AG10803 (cell line): ENCODE measurements at regions not wholly inside any gene's neighbourhood (a gene's known extent, or its start where the extent isn't known, plus 50 kb on each side); places are given as distances from the start of the nearest gene placed in this dataset.

Source experiments
- DNase-seq: peaks from one replicate; pipeline ENCODE4 v3.0.0; 2010; ENCODE audit warnings: low read depth
- H3K4me3 ChIP-seq: 2 replicates; pipeline ENCODE4 v1.5.1; 2011; ENCODE audit warnings: mild to moderate bottlenecking, low read length, control low read depth
- TF ChIP-seq, protein P1 (sequence below): conservative IDR thresholded peaks from 2 replicates; pipeline ENCODE4 v1.5.1; 2011; ENCODE audit warnings: mild to moderate bottlenecking, low read length, control low read depth, inconsistent platforms

DNA sequence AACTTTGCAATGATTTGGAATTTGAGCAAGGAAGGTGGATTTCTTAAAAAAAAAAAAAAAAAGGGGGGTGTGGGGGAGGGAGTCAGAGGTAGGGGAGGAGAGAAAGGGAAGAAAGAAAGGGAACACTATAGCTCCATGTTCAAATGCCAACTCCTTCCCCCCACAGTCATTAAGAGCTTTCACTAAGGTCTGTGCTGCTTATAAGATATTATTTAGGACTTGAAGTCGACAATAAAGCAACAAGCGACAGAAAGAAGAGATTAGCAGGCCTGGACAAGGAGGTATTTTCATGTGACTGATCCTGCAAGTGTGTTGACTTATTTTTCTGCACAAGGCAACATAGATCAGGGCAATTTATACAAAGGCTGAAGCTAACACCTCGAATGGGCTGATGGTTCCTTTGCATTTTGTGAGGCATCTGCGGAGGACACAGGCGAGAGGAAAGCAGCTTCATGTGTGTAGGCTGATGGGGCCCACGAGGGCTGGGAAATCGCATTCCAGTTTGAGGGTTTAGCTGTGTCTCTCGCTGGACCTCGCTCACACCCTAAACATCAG, 382.0 kb downstream of the SOX11 start:
- TF ChIP-seq, protein P1, sequence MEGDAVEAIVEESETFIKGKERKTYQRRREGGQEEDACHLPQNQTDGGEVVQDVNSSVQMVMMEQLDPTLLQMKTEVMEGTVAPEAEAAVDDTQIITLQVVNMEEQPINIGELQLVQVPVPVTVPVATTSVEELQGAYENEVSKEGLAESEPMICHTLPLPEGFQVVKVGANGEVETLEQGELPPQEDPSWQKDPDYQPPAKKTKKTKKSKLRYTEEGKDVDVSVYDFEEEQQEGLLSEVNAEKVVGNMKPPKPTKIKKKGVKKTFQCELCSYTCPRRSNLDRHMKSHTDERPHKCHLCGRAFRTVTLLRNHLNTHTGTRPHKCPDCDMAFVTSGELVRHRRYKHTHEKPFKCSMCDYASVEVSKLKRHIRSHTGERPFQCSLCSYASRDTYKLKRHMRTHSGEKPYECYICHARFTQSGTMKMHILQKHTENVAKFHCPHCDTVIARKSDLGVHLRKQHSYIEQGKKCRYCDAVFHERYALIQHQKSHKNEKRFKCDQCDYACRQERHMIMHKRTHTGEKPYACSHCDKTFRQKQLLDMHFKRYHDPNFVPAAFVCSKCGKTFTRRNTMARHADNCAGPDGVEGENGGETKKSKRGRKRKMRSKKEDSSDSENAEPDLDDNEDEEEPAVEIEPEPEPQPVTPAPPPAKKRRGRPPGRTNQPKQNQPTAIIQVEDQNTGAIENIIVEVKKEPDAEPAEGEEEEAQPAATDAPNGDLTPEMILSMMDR, result no peak
- H3K4me3 ChIP-seq, result no peak overlapping the region
- DNase-seq, result no peak

DNA sequence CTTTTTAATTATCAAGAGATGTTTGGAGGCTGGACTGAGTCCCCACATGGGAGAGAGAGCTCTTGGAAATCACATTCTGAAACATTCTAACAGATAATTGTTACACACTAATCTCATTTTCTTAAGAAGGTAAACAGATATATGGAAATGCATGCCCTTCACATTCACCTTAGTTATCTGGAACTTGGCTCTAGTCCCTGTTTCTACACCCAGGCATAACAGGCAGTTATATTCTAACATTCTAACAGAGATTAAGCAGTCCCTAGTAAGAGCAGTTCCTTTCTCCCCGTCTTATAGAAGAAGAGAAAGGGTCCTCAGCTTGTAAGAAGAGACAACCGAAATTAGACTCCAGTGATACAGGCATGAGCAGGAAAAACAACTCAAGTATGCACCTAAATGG, 385.4 kb downstream of the SOX11 start:
- no peak overlapping the region for H3K4me3 ChIP-seq
- TF ChIP-seq, protein P1, result no peak
- DNase-seq, result no peak

DNA sequence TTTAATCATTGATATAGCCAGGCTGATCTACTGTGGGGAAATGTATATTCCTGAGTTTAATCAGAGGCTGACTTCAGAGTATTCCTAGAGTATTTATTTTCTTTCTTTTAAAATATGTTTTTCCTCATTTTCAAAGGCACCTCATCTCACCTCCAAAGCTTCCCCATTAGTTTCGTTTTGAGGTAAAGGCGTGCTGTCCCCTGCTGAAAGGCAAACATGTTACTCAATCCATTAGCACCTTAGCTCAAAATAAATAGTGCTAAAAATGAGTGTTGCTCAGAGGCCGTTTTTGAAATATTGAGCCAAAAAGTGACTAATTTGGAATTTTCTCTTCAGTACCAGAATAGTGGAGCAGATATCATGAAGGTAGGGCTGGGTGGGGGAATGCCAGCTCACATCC, 386.2 kb downstream of the SOX11 start:
- TF ChIP-seq, protein P1, result no peak
- H3K4me3 ChIP-seq, result no peak overlapping the region
- DNase-seq, result no peak

DNA sequence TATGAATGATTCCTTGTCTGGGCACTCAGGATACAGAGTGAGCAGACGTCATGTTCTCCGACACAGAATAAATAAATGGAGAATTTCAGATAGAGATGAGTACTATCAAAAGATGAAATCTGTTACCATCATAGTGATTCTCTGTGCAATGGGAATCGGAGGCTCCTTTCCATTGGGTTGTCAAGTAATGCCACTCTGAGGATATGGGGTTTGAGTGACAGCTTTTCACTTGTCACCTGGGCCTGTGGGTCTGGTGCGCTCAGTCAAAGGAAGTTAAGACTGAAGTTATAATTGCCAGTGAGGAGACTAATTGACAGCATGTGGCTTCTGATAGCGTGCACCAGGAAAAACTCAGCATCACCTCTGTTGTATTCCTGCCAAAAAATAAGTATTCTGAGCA, 387.2 kb downstream of the SOX11 start:
- H3K4me3 ChIP-seq, result no peak overlapping the region
- no peak for DNase-seq
- TF ChIP-seq, protein P1, result no peak

DNA sequence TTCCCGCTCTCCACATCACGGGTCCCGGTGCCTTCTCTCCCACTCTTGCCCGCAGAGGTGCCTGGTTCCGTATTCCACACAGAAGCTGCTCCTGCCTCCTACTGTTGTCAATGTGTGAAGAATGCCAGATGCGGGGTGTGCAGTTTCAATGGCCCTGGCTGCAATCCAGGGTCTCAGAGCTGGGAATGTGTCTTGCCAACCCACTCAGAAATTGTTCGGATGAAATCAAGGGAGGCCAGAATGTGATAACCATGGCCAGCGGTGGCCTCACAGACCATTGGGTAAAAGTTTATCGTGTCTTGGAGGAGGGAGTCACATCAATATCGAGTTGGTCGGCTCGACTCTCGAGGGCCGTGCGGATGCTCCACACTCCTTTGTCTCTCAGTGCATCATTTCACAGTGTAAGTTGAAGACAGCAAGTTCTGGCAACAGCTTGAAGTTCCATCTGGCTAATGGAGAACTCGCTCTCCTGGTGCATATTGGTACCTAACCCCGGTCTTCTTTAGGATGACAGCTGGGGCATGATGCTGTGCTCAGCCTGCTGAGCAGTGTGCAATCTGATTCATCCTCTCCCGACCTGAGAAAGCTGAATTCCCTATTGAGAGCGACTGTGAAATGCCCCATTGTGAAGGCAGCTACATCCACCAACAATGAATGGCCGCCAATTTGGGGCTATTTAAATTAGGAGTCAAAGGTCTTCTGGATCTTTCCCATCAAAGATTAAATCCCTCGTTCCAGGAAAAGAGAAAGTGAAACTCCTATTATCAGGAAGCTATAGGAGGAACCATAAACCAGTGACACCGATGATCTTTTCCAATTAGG, 389.0 kb downstream of the SOX11 start:
- H3K4me3 ChIP-seq, result no peak overlapping the region
- no peak for DNase-seq
- TF ChIP-seq, protein P1, result no peak

DNA sequence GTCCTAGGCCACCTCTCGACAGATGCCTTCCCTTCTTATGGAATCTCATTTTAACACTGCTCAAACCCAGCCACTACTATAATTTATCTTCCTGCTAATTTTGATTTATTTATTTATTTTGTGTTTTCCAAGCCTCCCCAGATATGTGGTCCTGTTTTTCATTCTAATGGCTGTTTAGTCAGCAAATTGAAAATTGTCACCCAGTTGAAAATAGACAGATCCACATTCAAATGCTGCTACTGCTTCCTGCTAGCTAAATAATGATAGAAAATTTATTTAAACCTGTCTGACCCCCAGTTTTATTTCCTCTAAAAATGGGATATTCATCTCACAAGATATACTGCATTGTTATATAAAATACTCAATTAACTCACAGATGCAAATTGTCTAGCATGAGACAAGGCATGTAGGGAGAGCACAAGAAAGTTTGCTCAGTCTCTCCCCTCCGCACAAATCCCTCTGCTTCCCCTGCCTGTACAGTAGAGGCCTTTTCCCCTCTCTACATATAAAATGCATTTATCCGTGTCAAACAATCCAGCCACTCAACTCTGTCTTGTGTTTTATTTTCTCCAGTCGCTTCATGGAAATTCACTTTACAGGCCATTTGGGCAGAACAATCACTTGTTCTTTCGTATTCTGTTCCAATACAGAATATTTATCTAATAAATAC, 389.9 kb downstream of the SOX11 start:
- H3K4me3 ChIP-seq, result no peak overlapping the region
- no peak for DNase-seq
- TF ChIP-seq, protein P1, result no peak
